SKM-1 (cell line): ENCODE measurements at regions not wholly inside any gene's neighbourhood (a gene's known extent, or its start where the extent isn't known, plus 50 kb on each side); places are given as distances from the start of the nearest gene placed in this dataset.
"Not testable (repeated sequence)": the region's sequence is repeated elsewhere in the genome, so short reads cannot be mapped to it uniquely, and the experiment has no call there.

Experiments used
- DNase-seq: peaks from one replicate; lab custom pipeline; 2025; ENCODE audit not compliant: unreplicated experiment; lab: John Stamatoyannopoulos, UW

DNA sequence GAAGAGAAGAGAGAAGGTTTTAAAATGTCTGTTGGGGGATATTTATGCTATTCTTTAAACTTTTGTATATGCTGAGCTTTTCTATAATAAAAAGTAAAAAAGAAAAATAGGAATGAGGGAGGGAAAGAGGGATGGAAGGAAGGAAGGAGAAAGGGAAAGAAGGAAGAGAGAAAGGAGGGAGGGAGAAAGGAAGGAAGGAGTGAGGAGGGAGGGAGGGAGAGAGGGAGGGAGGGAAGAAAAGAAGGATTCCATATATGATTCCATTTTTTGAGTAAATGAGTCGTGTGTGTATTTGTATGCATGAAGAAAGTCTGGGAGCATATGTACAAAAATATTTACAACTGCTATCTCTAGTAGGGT lies 120.9 kb upstream of the ZBTB40 start:
- no peak for DNase-seq

DNA sequence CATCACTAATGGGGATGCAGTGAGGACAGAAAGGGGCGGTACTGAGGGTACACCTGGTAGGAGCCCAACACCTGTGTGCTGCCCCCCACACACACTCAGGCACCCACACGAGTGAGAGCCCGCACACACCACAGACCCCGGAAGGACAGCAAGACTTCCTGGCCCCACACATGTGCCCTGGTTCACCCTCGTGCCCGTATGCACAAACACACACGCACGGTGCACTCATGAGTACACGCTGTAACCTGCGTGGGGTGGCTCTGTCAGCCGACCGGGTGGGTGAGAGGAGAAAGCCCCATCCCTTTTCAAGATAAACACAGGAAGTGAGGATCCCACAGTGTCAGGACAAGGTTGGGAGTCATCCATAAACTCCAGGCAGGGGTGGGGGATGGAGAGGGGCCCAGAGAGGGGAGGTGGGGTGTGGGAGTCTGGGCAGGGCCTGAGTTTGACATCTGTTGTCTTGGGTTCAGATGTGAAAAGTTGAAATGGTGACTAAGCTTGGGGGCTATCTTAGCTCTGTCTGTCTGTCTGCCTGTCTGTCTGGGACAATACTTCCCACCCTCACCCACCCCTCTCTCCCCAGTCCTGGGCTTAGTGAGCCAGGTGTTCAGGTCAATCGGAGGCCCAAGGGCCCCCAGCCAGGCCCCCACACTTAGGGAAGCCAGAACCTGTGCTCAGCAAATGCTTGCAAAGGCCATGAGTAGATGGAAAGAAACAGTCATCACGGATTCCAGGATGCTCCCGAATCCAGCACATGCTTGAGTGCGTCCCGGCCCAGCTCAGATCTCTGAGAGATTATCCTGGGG lies 119.8 kb upstream of the ZBTB40 start:
- no peak for DNase-seq

DNA sequence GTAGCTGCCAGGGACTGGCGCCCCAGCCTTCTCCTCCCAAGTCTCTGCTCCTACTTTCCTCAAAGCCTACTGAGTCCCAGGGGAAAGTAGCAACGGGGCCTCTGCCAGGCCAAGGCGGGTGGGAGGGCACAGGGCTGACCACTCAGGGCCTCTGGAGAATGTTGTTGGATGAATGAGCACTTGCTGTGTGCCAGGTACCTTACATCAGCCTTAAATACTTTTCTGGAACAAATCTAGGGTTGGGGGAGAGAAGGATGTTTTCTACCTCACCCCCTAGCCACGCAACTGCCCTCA lies 119.3 kb upstream of the ZBTB40 start:
- DNase-seq, result no peak

DNA sequence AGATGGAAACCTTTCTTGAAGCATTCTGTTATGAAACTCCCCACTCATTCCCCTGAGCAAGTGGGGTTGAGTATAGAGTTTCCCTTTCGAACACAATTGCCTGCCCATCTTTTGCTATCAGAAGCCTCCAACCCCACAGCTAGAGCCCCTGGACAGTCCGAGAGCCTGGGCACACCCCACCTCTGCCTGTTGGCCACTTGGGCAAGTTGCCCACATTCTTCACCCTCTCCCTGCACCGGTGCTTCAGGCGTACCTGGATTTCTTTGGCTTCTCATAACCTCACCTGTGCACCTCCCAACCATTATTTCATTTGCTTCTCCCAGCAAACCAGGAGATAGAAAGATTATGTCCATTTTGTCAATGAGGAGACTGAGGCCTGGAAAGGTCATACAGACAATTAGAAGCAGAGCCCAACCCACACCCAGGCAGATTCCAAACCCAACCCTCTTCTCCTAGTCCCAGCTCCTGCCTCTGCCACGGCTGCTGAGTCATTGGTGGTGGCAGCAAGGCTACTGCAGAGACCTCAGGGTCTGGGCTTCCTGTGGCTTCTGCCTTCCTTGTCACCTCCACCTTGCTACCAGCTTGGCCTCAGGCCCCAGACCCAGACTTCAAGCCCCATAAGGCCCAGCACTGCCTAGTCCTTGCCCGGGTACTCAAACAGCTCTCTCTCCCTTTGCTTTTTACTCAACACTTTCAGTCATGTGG lies 118.7 kb upstream of the ZBTB40 start:
- DNase-seq, result no peak

DNA sequence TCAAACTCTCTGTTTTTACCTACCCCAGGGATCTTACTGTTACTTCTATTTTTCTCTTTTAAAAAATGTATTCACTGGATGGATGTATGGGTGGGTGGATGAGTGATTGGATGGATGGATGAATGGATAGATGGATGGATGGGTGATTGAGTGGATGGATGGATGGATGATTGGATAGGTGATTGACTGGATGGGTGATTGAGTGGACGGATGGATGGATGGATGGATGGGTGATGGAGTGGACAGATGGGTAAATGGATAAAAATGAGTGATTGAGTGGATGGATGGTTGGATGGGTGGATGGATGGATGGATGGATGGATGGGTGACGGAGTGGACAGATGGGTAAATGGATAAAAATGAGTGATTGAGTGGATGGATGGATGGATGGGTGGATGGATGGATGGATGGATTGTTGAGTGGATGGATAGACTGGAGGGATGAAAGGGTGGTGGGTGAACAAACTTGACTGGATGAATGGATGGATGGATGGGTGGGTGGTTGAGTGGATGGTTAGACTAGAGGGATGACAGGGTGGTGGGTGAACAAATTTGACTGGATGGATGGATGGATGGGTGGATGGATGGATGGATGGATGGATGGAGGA lies 118.0 kb upstream of the ZBTB40 start:
- DNase-seq, result no peak

DNA sequence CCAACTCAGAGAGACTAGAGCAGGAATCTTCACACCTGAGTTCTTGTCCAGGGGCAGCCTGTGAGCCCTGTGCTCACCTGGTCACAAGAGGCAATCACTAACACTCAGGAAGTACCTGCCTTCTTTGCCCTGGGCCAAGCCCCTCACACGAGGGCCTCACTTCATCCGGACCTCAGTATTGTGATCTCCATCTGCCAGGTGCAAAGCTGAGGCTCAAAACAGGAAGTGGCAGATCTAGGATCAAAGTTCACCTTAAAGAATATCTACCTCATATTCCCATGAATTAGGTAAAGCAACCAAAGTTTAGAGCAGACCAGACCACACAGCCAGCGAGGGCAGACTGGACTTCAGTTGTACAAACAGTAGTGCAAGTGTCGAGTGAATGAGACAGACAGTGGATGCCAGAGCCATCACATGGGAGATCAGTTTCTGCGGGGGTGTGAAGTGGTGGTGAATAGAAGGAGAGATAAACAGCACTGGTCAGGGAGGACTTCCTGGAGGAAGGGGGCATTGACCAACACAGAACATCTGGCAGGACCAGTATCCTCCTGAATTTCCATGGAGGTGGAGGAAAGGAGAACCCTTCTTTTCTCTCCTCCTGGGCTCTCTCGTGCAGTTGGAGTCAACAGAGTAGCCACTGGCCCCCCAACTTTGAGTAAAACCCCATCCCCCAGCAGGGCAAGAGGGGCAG lies 116.6 kb upstream of the ZBTB40 start:
- no peak for DNase-seq

DNA sequence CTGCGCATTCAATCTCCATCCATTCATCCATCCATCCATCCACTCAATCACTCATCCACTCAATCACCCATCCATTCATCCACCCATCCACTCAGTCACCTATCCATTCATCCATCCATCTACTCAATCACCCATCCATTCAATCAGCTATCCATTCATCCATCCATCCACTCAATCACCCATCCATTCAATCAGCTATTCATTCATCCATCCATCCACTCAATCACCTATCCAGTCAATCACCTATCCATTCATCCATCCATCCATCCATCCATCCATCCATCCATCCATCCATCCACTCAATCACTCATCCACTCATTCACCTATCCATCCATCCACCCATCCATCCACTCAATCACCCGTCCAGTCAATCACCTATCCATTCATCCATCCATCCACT lies 115.4 kb upstream of the ZBTB40 start:
- DNase-seq, result not testable (repeated sequence)

DNA sequence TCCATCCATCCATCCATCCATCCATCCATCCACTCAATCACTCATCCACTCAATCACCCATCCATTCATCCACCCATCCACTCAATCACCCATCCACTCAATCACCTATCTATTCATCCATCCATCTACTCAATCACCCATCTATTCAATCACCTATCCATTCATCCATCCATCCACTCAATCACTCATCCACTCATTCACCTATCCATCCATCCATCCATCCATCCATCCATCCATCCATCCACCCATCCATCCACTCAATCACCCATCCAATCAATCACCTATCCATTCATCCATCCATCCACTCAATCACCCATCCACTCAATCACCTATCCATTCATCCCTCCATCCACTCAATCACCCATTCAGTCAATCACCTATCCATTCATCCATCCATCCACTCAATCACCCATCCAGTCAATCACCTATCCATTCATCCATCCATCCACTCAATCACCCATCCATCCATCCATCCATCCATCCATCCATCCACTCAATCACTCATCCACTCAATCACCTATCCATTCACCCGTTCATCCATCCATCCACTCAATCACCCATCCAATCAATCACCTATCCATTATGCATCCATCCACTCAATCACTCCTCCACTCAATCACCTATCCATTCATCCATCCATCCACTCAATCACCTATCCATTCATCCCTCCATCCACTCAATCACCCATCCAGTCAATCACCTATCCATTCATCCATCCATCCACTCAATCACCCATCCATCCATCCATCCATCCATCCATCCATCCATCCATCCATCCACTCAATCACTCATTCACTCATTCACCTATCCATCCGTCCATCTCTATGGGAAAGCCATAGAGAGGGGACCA lies 114.7 kb upstream of the ZBTB40 start:
- DNase-seq, result not testable (repeated sequence)

DNA sequence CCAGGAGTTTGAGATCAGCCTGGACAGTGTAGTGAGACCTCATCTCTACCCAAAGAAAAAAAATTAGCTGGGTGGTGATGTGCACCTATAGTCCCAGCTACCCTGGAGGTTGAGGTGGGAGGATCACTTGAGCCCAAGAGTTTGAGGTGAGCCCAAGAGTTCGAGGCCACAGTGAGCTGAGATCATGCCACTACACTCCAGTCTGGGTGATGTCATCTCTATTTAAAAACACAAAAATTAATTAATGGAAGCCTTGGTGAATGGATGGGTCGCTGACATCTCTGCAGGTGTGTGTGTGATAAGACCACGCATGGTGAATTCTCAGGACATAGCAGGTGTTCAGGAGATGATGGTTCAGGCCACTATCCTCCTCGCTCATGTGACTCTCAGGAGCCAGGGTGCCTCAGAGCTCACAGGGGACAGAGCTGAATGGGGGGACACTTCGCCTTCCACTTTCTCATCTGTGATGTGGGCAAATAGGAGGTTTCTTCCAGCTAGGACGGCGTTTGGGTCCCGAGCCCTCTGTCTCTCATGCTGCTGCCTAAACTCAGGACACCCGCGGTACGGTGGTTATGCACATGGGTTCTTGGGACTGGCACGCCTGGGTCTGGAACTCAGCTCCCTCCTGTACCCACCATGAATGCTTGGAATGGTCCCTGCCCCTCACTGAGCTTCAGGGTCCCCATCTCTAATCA lies 113.4 kb upstream of the ZBTB40 start:
- DNase-seq, result no peak

DNA sequence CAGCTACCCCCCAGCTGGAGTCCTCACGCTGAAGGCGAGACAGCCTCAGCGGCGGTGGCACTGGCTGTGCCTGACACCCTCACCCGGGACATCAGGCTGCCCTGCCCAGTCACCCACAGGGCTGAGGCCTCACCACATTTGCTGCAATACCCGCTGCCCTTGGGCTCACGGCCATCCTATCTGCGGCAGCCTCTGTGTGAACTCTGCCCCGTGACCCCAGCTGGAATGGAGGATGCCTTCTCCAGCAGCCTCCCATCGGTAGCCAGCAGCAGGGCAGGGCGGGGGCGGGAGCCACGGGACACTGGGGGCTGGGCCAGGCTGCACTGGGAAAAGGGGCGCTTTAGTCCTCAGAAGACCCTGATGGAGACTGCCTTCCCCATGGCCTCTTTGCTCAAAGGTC lies 112.4 kb upstream of the ZBTB40 start:
- DNase-seq, result no peak

DNA sequence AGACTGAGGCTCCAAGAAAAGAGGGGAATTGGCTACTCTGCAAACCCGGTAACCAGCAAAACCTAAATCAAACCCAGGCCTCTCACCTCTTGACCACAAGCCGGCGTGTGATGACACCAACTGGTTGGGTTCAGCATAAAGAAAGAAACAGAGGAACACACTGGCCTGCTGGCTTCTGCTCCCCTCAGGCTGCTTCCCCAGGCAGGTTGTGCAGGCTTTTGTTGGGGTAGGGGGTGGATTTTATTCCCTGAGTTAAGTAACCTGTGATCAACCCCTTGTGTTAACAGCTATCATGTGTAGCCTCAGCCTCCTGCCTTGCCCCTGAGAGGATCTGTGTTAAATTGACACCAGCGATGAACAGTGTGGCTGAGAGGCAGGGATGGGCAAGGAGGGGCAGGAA lies 111.6 kb upstream of the ZBTB40 start:
- no peak for DNase-seq

DNA sequence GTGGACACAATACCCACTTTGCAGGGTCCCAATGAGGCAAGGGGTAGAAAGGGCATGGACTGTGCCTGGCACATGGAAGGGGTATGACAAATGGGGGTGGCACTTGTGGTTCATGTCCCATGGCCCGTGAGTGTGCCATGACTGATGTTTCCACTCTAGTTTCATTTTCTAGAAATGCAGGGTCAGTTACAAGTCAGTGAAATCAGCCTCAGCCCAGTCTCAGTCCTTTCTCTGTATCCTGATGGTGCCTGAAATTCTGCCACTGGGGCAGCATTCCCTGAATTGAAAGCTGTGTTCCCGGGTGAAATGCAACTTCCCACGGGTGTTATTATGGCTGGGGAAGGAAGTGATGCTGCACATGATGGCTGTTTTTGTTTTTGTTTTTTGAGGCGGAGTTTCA lies 110.8 kb upstream of the ZBTB40 start:
- no peak for DNase-seq

DNA sequence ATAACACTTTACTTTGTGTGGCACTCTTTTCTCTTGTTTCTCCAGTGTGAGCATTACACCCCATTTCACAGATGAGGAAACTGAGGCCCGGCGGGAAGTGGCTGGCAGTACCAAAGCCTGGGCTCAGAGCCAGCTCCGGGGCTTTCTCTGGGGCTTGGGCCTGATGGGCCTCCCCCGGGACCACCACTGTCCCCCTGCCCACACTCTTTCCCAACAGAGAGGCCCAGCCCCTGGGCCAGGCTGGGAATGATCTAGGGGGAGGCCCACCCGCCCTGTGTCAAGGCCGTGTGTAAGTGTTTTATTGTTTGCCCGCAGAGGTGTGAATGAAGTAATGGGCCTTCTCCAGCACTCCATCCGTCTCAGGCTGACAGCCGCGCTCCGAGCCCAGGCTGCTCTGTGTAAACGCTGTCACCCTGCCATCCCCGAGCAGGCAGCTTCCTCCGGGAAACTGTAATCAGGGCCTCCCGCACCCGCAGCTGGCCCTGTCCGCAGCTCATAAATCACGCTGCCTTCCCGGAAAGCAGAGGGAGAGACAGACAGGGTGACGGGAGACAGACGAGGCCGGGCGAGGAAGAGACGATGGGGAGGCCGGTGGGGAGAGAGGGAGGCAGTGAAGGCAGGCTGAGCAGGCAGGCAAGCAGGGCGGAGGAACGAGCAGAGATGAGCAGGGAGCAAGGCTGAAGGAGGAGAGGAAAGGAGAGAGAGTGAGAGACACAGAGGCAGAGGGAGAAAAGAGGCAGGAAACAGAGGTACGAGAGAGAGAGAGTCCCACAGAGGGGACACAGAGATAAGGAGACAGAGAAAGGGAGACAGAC lies 109.7 kb upstream of the ZBTB40 start:
- no peak for DNase-seq

DNA sequence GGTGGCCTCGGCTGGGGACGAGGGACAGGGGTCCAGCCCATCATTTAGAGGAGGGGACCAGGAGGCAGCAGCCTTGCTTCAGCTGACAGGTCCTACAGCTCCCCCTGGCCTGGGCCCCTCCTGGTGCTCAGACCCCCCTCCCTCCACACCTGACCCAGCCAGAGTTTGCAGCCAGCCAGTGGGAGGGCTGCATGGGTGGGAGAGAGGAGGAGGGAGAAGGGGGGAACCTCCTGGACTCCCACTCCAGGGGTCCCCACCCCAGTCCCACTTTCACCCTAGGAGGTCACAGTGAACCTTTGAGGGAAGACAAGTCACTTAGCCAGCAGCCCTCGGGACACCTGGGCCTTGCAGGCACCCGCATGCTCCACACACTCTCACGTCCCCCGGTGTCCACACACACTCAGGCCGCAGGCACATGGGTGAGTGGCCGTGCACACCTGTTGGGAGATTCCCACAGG lies 108.9 kb upstream of the ZBTB40 start:
- no peak for DNase-seq

DNA sequence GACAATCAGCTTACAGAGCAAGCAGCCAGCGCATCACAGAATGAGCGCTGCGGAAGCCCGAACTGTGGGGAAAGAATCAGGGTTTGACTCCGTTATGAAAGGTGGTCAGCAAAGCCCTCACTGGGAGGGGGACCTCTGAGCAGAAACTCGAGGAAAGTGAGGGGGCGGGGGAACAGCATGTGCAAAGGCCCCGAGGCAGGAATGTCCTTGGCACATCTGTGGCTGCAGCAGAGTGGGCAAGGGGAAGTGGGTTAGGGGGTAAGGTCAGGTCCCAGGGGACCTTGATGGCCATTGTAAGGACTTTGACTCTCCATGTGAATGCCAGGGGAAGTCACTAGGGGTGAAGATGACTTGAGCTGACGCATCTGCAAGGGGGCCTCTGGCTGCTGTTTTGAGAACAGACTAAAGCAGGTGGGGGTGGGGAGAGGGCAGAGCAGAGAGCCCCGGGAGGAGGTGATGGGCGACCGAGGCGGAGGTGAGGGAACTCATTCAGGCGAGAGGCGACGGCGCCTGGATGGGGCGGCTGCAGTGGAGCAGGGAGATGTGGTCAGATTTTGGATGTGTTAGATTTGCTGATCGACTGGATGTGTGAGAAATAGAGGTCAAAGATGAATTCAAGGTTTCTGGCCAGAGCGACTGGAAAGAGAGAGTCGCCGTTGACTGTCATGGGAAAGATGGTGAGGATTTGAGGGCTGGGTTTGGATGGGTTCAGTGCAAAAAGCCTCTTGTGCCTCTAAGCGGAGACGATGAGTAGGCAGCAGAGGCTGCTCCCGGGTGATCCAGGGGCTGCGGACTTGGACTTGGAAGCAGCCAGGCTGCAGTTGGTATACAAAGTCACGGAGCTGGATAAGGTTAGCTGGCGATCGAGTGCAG lies 108.0 kb upstream of the ZBTB40 start:
- no peak for DNase-seq

DNA sequence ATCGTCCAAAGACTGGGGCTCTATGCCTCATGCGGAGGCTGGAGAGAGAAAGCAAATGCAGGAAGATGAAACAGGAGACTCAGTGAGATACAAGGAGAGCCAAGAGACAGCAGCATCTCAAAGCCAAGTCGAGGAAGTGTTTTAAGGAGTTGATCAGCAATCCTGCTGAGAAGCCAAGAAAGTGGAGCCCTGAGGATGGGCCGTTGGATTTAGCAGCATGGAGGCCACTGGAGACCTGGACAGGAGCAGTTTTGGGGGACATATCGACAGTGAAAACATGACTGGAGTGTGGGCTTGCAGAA lies 107.4 kb upstream of the ZBTB40 start:
- DNase-seq, result no peak

DNA sequence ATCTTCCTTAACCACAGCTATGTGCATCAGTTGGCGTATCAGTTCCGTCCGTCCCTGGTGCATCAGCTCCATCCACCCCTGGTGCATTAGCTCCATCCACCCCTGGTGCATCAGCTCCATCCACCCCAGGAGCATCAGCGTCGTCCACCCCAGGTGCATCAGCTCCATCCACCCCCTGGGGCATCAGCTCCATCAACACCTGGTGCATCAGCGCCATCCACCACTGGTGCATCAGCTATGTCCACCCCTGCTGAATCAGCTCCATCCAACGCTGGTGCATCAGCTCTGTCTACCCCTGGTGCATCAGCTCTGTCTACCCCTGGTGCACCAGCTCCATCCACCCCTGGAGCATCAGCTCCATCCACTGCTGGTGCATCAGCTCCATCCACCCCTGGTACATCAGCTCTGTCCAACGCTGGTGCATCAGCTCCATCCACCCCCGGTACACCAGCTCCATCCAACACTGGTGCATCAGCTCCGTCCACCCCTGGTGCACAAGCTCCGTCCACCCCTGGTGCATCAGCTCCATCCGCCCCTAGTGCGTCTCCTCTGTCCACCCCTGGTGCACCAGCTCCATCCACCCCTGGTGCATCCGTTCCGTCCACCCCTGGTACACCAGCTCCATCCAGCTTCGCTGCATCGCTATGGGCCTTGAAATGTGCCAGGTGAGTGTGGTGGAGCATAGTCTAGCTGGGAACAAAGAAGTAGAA lies 106.6 kb upstream of the ZBTB40 start:
- no peak for DNase-seq
